Heart right ventricle (tissue), 16 donors: ENCODE measurements at regions not wholly inside any gene's neighbourhood (a gene's known extent, or its start where the extent isn't known, plus 50 kb on each side); places are given as distances from the start of the nearest gene placed in this dataset.

Source experiments
- ATAC-seq, 8 donors: fragments of 200-7000 bp; cut with Tn5 transposase; one replicate each; pipeline ENCODE4 v1.9.1; 2020; ENCODE audit warnings: mild to moderate bottlenecking in 8 of 8, moderate library complexity in 8 of 8, moderate number of reproducible peaks in 1 of 8
- DNase-seq, 2 donors: peaks; one replicate each; pipeline ENCODE4 v3.0.0-alpha.2; 2020
- H3K27ac ChIP-seq, 10 donors: fragments of 200-600 bp; sonication (generic) in 2 of 10; one replicate each; pipeline versions ENCODE4 v1.5.0 to v1.8.0; 2020 to 2022; ENCODE audit warnings: mild to moderate bottlenecking in 3 of 10
- H3K27me3 ChIP-seq, 7 donors: fragments of 200-600 bp; one replicate each; pipeline ENCODE4 v1.8.0; 2021 to 2022; ENCODE audit warnings: mild to moderate bottlenecking in 2 of 7
- H3K36me3 ChIP-seq, 9 donors: fragments of 200-600 bp; sonication (generic) in 1 of 9; one replicate each; pipeline versions ENCODE4 v1.5.0 to v1.8.0; 2020 to 2022; ENCODE audit warnings: mild to moderate bottlenecking in 2 of 9
- H3K4me1 ChIP-seq, 9 donors: fragments of 200-600 bp; sonication (generic) in 1 of 9; one replicate each; pipeline versions ENCODE4 v1.5.0 to v1.8.0; 2020 to 2022; ENCODE audit warnings: mild to moderate bottlenecking in 4 of 9
- H3K4me3 ChIP-seq, 10 donors: fragments of 200-600 bp; sonication (generic) in 2 of 10; one replicate each; pipeline versions ENCODE4 v1.5.0 to v1.8.0; 2020 to 2022; ENCODE audit warnings: mild to moderate bottlenecking in 7 of 10, moderate library complexity in 2 of 10
- H3K9me3 ChIP-seq, 11 donors: fragments of 200-600 bp in 10 of 11; sonication (generic) in 2 of 11; one replicate each; pipeline versions ENCODE4 v1.5.0 to v1.8.0; 2013 to 2022; ENCODE audit warnings: mild to moderate bottlenecking in 2 of 11, control low read depth in 1 of 11, moderate library complexity in 1 of 11
- CTCF ChIP-seq, 9 donors: fragments of 200-600 bp; sonication (generic) in 2 of 9; IDR thresholded peaks; one replicate each; pipeline versions ENCODE4 v1.5.0 to v1.8.0; 2021 to 2022; ENCODE audit warnings: antibody characterized with exemption in 9 of 9, mild to moderate bottlenecking in 5 of 9, moderate library complexity in 1 of 9
- WGBS, 2 donors: extraction: QIAGEN DNeasy Blood & Tissue Kit; methylation state at CpG; one replicate each; pipeline ENCODE4 v1.1.7; 2013; ENCODE audit warnings: inconsistent platforms in 1 of 2; 5-methylcytosine and 5-hydroxymethylcytosine counted together
- intact Hi-C, 10 donors: fragments of 100-400 bp; cut with DNase I; formaldehyde crosslinking; loops; one replicate each; pipeline versions ENCODE4 v1.11.1 to v1.14.2; 2022
- donor health status: Arrhythmogenic right ventricular cardiomyopathy.
- donor health status: ischemic (EF 13 %, LVEDD 7.1; RV severe dilation, severe dysfunction).
- donor health status: healthy with polysubstance abuse.
- donor health status: DM: no; HTN: yes; CAD: no.
- donor health status: DM: no; HTN: no; CAD: no.
- donor health status: ischemic (EF 25% LVEDD 6.9; RV normal size, moderate dysfunction).
- donor health status: ischemic (EF 25% LVEDD 5.7; RV mildly dilated, moderate dysfunction).
- donor health status: healthy.
- donor health status: DM: yes; HTN: yes; CAD: no.
- donor health status: Ischemic cardiomyopathy.
- donor health status: ischemic (EF 35%, LVEDD 5.7; RV mildly dilated, moderate dysfunction).
- donor health status: nonischemic (EF 11% LVEDD 7.7; RV severe dilation, severe dysfunction).
- donor health status: DM: yes; HTN: yes; CAD: no.
- donor health status: PGD.
- donor health status: ischemic (EF 29% LVEDD 5.4; RV normal size, mild dysfunction).
- donor health status: nonischemic (EF 23%, LVEDD 6.1; RV moderate dilation, normal function).

- peaks cover 0 to 3% (median 0%) of the 10 kb centered on the region in 7 donors for H3K27me3 ChIP-seq
- H3K9me3 ChIP-seq, result no peaks in the 10 kb centered on the region
- intact Hi-C loops, result no loop called here
- DNase-seq (no peak), ATAC-seq (no peak)
- 47 to 50% methylated on average over 2 of the region's 2 CpGs for WGBS, 2 donors
- no peak overlapping the region for H3K27ac ChIP-seq
- H3K36me3 ChIP-seq, result no peaks in the 10 kb centered on the region
- TF ChIP-seq CTCF (IDR thresholded peaks at IDR 0.05), result no peak
- H3K4me3 ChIP-seq, result no peak overlapping the region
- H3K4me1 ChIP-seq, result no peaks in the 10 kb centered on the region
Measured at GRCh38 chr7:24054236-24054635, 229.8 kb upstream of the NPY start.

GRCh38 chr7:24057243-24057642, 226.7 kb upstream of the NPY start:
- no peak for TF ChIP-seq CTCF (IDR thresholded peaks at IDR 0.05)
- DNase-seq (no peak), ATAC-seq (no peak)
- intact Hi-C loops, result no loop called here
- no peak overlapping the region for H3K27ac ChIP-seq
- 76 to 82% methylated on average over 2 of the region's 2 CpGs for WGBS, 2 donors
- H3K36me3 ChIP-seq, result no peaks in the 10 kb centered on the region
- H3K9me3 ChIP-seq, result peaks cover 0 to 7% (median 0%) of the 10 kb centered on the region in 11 donors
- peaks cover 0 to 3% (median 0%) of the 10 kb centered on the region in 7 donors for H3K27me3 ChIP-seq
- H3K4me3 ChIP-seq, result no peak overlapping the region
- H3K4me1 ChIP-seq, result no peaks in the 10 kb centered on the region

GRCh38 chr7:24058953-24059352, 225.0 kb upstream of the NPY start:
- H3K36me3 ChIP-seq, result no peaks in the 10 kb centered on the region
- DNase-seq (no peak), ATAC-seq (no peak)
- H3K9me3 ChIP-seq, result peaks cover 0 to 7% (median 0%) of the 10 kb centered on the region in 11 donors
- intact Hi-C loops, result no loop called here
- H3K4me3 ChIP-seq, result no peak overlapping the region
- WGBS, 2 donors, result 78 to 83% methylated on average over 4 of the region's 4 CpGs
- no peak for TF ChIP-seq CTCF (IDR thresholded peaks at IDR 0.05)
- no peak overlapping the region for H3K27ac ChIP-seq
- H3K27me3 ChIP-seq, result peaks cover 0 to 3% (median 0%) of the 10 kb centered on the region in 7 donors
- H3K4me1 ChIP-seq, result no peaks in the 10 kb centered on the region

GRCh38 chr7:24059775-24060174, 224.2 kb upstream of the NPY start:
- Histone ChIP-seq H3K36me3 (no peaks in the 10 kb centered on the region), H3K27me3 (peaks cover 0 to 3% (median 0%) of the 10 kb centered on the region in 7 donors), H3K9me3 (peaks cover 0 to 7% (median 0%) of the 10 kb centered on the region in 11 donors), H3K4me1 (no peaks in the 10 kb centered on the region), H3K4me3 (no peak overlapping the region), H3K27ac (no peak overlapping the region)
- intact Hi-C loops, result no loop called here
- TF ChIP-seq CTCF (IDR thresholded peaks at IDR 0.05), result no peak
- DNase-seq, result no peak
- WGBS, 2 donors, result 79 to 82% methylated on average over 12 of the region's 12 CpGs
- no peak for ATAC-seq
